Liver (tissue), 7 donors: ENCODE measurements at regions not wholly inside any gene's neighbourhood (a gene's known extent, or its start where the extent isn't known, plus 50 kb on each side); places are given as distances from the start of the nearest gene placed in this dataset.
A peak's percentile ranks its signal among the peaks of the same experiment; 100 is the strongest.

Experiments used
- DNase-seq: peaks from one replicate; pipeline ENCODE4 v3.0.0-alpha.2; 2017; ENCODE audit warnings: low spot score
- H3K27ac ChIP-seq, 2 donors: one replicate each; pipeline ENCODE4 v1.7.0; 2013; ENCODE audit warnings: inconsistent platforms in 2 of 2, low read length in 2 of 2, control low read depth in 1 of 2, low read depth in 1 of 2, mild to moderate bottlenecking in 1 of 2
- H3K27me3 ChIP-seq, 4 donors: one replicate each; pipeline versions ENCODE4 v1.6.1 to v1.7.0; 2013; ENCODE audit warnings: low read length in 3 of 4, inconsistent platforms in 1 of 4, mild to moderate bottlenecking in 1 of 4, moderate library complexity in 1 of 4; ENCODE audit not compliant: control insufficient read depth in 4 of 4, insufficient read depth in 4 of 4
- H3K36me3 ChIP-seq, 4 donors: one replicate each; pipeline versions ENCODE4 v1.6.1 to v1.7.0; 2013; ENCODE audit warnings: low read length in 3 of 4, mild to moderate bottlenecking in 3 of 4, low read depth in 1 of 4, moderate library complexity in 1 of 4; ENCODE audit not compliant: control insufficient read depth in 4 of 4, insufficient read depth in 3 of 4
- H3K4me1 ChIP-seq, 4 donors: one replicate each; pipeline versions ENCODE4 v1.6.1 to v1.7.0; 2013; ENCODE audit warnings: low read length in 3 of 4, mild to moderate bottlenecking in 3 of 4, moderate library complexity in 1 of 4; ENCODE audit not compliant: control insufficient read depth in 4 of 4, insufficient read depth in 4 of 4
- H3K4me3 ChIP-seq, 3 donors: one replicate each; pipeline versions ENCODE4 v1.6.1 to v1.7.0; 2013; ENCODE audit warnings: low read length in 3 of 3, control low read depth in 1 of 3, low read depth in 1 of 3, mild to moderate bottlenecking in 1 of 3
- H3K9ac ChIP-seq, 2 donors: one replicate each; pipeline ENCODE4 v1.7.0; 2013; ENCODE audit warnings: low read length in 2 of 2, mild to moderate bottlenecking in 2 of 2, moderate library complexity in 2 of 2, control low read depth in 1 of 2, low read depth in 1 of 2
- H3K9me3 ChIP-seq, 4 donors: one replicate each; pipeline versions ENCODE4 v1.6.1 to v1.7.0; 2013; ENCODE audit warnings: low read length in 3 of 4; ENCODE audit not compliant: control insufficient read depth in 4 of 4
- ATF3 ChIP-seq: IDR thresholded peaks from 2 replicates; pipeline ENCODE4 v1.6.1; 2016; ENCODE audit warnings: antibody characterized with exemption
- EGR1 ChIP-seq, 2 donors: IDR thresholded peaks; 2 replicates each; pipeline ENCODE4 v1.6.1; 2016 to 2018; ENCODE audit warnings: antibody characterized with exemption in 2 of 2, low read depth in 2 of 2
- FOXA1 ChIP-seq: IDR thresholded peaks from 2 replicates; pipeline ENCODE4 v1.6.1; 2016; ENCODE audit warnings: antibody characterized with exemption
- FOXA2 ChIP-seq: IDR thresholded peaks from 2 replicates; pipeline ENCODE4 v1.6.1; 2016; ENCODE audit warnings: antibody characterized with exemption
- HNF4A ChIP-seq, 2 donors: conservative IDR thresholded peaks; 2 replicates each; pipeline ENCODE4 v1.6.1; 2016; ENCODE audit warnings: antibody characterized with exemption in 2 of 2, mild to moderate bottlenecking in 2 of 2
- HNF4G ChIP-seq: IDR thresholded peaks from 2 replicates; pipeline ENCODE4 v1.6.1; 2016; ENCODE audit warnings: antibody characterized with exemption
- JUND ChIP-seq, 2 donors: IDR thresholded peaks; 2 replicates each; pipeline ENCODE4 v1.6.1; 2016; ENCODE audit warnings: antibody characterized with exemption in 2 of 2
- MAX ChIP-seq: IDR thresholded peaks from 2 replicates; pipeline ENCODE4 v1.6.1; 2016; ENCODE audit warnings: antibody characterized with exemption
- NR2F2 ChIP-seq: IDR thresholded peaks from 2 replicates; pipeline ENCODE4 v1.6.1; 2016; ENCODE audit warnings: antibody characterized with exemption
- RAD21 ChIP-seq, 2 donors: IDR thresholded peaks; 2 replicates each; pipeline ENCODE4 v1.6.1; 2016; ENCODE audit warnings: antibody characterized with exemption in 2 of 2, mild to moderate bottlenecking in 2 of 2
- REST ChIP-seq: IDR thresholded peaks from 2 replicates; pipeline ENCODE4 v1.6.1; 2016; ENCODE audit warnings: antibody characterized with exemption, mild to moderate bottlenecking
- RXRA ChIP-seq, 2 donors: IDR thresholded peaks; 2 replicates each; pipeline ENCODE4 v1.6.1; 2017 to 2018; ENCODE audit warnings: antibody characterized with exemption in 2 of 2, mild to moderate bottlenecking in 1 of 2
- SP1 ChIP-seq: IDR thresholded peaks from 2 replicates; pipeline ENCODE4 v1.6.1; 2018; ENCODE audit warnings: antibody characterized with exemption, mild to moderate bottlenecking
- TAF1 ChIP-seq: conservative IDR thresholded peaks from 2 replicates; pipeline ENCODE4 v1.6.1; 2016; ENCODE audit warnings: antibody characterized with exemption, mild to moderate bottlenecking
- YY1 ChIP-seq: IDR thresholded peaks from 2 replicates; pipeline ENCODE4 v1.6.1; 2016; ENCODE audit warnings: antibody characterized with exemption, mild to moderate bottlenecking
- ZBTB33 ChIP-seq: IDR thresholded peaks from 2 replicates; pipeline ENCODE4 v1.6.1; 2016; ENCODE audit warnings: antibody characterized with exemption
- WGBS: extraction: QIAGEN DNeasy Blood & Tissue Kit; methylation state at CpG from one replicate; pipeline ENCODE4 v1.1.7; 2013; 5-methylcytosine and 5-hydroxymethylcytosine counted together
- donor health status: healthy.
- donor health status: healthy.
- donor health status: healthy.
- donor health status: healthy.

- no peaks in the 10 kb centered on the region for H3K36me3 ChIP-seq
Measured at GRCh38 chr1:47681735-47682134, 243.9 kb downstream of the FOXD2 start.

GRCh38 chr1:47682198-47682597 is 244.4 kb downstream of the FOXD2 start:
- DNase-seq, result peak; percentile 10
- Histone ChIP-seq H3K9me3 (no peaks in the 10 kb centered on the region), H3K4me1 (no peaks in the 10 kb centered on the region), H3K4me3 (no peak overlapping the region), H3K27ac (no peak overlapping the region), H3K36me3 (no peaks in the 10 kb centered on the region), H3K27me3 (no peaks in the 10 kb centered on the region), H3K9ac (no peak overlapping the region)
- no peak for TF ChIP-seq FOXA2
- TF ChIP-seq YY1, result no peak
- no peak for TF ChIP-seq HNF4A (conservative IDR thresholded peaks at IDR 0.05)
- no peak for TF ChIP-seq ZBTB33
- no peak for TF ChIP-seq TAF1
- TF ChIP-seq ATF3, result no peak
- no peak for TF ChIP-seq EGR1 (IDR thresholded peaks at IDR 0.05; ENCODE audit: low read depth in 2 of 2)
- no peak for TF ChIP-seq RAD21 (IDR thresholded peaks at IDR 0.05)
- TF ChIP-seq REST, result no peak
- TF ChIP-seq HNF4G, result no peak
- TF ChIP-seq NR2F2, result no peak
- no peak for TF ChIP-seq JUND (IDR thresholded peaks at IDR 0.05)
- WGBS, result 84% methylated on average over 7 of the region's 7 CpGs

More at GRCh38 chr1:47681735-47682134, 243.9 kb downstream of the FOXD2 start:
- WGBS, result 92% methylated on average over 4 of the region's 4 CpGs
- no peak overlapping the region for H3K4me3 ChIP-seq
- H3K27ac ChIP-seq, result no peak overlapping the region
- TF ChIP-seq HNF4A (conservative IDR thresholded peaks at IDR 0.05) (no peak), RXRA (IDR thresholded peaks at IDR 0.05) (no peak), MAX (no peak), TAF1 (no peak), SP1 (no peak), NR2F2 (no peak), RAD21 (IDR thresholded peaks at IDR 0.05) (no peak), HNF4G (no peak), REST (no peak), YY1 (no peak), FOXA2 (no peak), ATF3 (no peak), FOXA1 (no peak)
- peak; percentile 23 for DNase-seq
- no peaks in the 10 kb centered on the region for H3K4me1 ChIP-seq
- H3K27me3 ChIP-seq, result no peaks in the 10 kb centered on the region
- H3K9ac ChIP-seq, result no peak overlapping the region
- H3K9me3 ChIP-seq, result no peaks in the 10 kb centered on the region
